Endodermal cell (in vitro differentiated cells): ENCODE measurements at regions not wholly inside any gene's neighbourhood (a gene's known extent, or its start where the extent isn't known, plus 50 kb on each side); places are given as distances from the start of the nearest gene placed in this dataset.

ENCODE experiments used
- DNase-seq: peaks from one replicate; pipeline ENCODE4 v3.0.0-alpha.2; 2017
- H3K27ac ChIP-seq: 2 replicates; pipeline ENCODE4 v1.5.1; 2013; ENCODE audit warnings: mild to moderate bottlenecking, low read depth, low read length, moderate library complexity
- H3K27me3 ChIP-seq: 2 replicates; pipeline ENCODE4 v1.6.1; 2013; ENCODE audit warnings: mild to moderate bottlenecking, low read length, moderate library complexity; ENCODE audit not compliant: insufficient read depth, control insufficient read depth, poor library complexity, severe bottlenecking
- H3K36me3 ChIP-seq: 2 replicates; pipeline ENCODE4 v1.7.0; 2013; ENCODE audit warnings: mild to moderate bottlenecking, low read length, moderate library complexity; ENCODE audit not compliant: control insufficient read depth, insufficient read depth
- H3K4me1 ChIP-seq: one replicate; pipeline ENCODE4 v1.7.0; 2013; ENCODE audit warnings: low read length; ENCODE audit not compliant: control insufficient read depth, insufficient read depth
- H3K4me3 ChIP-seq: 2 replicates; pipeline ENCODE4 v1.5.1; 2013; ENCODE audit warnings: mild to moderate bottlenecking, low read length, moderate library complexity
- H3K9ac ChIP-seq: 2 replicates; pipeline ENCODE4 v1.6.1; 2013; ENCODE audit warnings: mild to moderate bottlenecking, low read length, moderate library complexity; ENCODE audit not compliant: poor library complexity, severe bottlenecking; ENCODE audit errors: extremely low read depth
- H3K9me3 ChIP-seq: 2 replicates; pipeline ENCODE4 v1.6.1; 2013; ENCODE audit warnings: mild to moderate bottlenecking, low read length, moderate library complexity; ENCODE audit not compliant: control insufficient read depth
- H3K27ac Mint-ChIP-seq: 2 replicates; pipeline ENCODE4 v1.8.0; 2020; ENCODE audit warnings: mixed read lengths
- H3K27me3 Mint-ChIP-seq: 2 replicates; pipeline ENCODE4 v1.8.0; 2021; ENCODE audit warnings: mild to moderate bottlenecking, mixed read lengths; ENCODE audit not compliant: insufficient read depth
- H3K36me3 Mint-ChIP-seq: 2 replicates; pipeline ENCODE4 v1.8.0; 2020; ENCODE audit warnings: low read depth, mixed read lengths
- H3K4me1 Mint-ChIP-seq: 2 replicates; pipeline ENCODE4 v1.8.0; 2020; ENCODE audit warnings: mixed read lengths
- H3K4me3 Mint-ChIP-seq: 2 replicates; pipeline ENCODE4 v1.8.0; 2020; ENCODE audit warnings: mild to moderate bottlenecking, moderate library complexity, mixed read lengths
- H3K9me3 Mint-ChIP-seq: 2 replicates; pipeline ENCODE4 v1.8.0; 2020; ENCODE audit warnings: mild to moderate bottlenecking, mixed read lengths
- CTCF ChIP-seq: fragments of 200-600 bp; sonication (generic); conservative IDR thresholded peaks from 2 replicates; pipeline ENCODE4 v1.5.0; 2021; ENCODE audit warnings: antibody characterized with exemption, mild to moderate bottlenecking
- WGBS, 2 experiments: methylation state at CpG; one replicate each; pipeline versions ENCODE4 v1.1.5 to v1.1.7; 2013; ENCODE audit warnings: missing lambda C conversion rate in 2 of 2, mixed read lengths in 1 of 2; ENCODE audit not compliant: insufficient coverage in 1 of 2, insufficient read length in 1 of 2; 5-methylcytosine and 5-hydroxymethylcytosine counted together

GRCh38 chr16:25633549-25633948 is 58.2 kb upstream of the HS3ST4 start:
- no peaks in the 10 kb centered on the region for H3K27me3 Mint-ChIP-seq
- no peak for TF ChIP-seq CTCF
- H3K4me1 Mint-ChIP-seq = no peaks in the 10 kb centered on the region
- H3K9ac ChIP-seq = no peak overlapping the region
- H3K27ac ChIP-seq = no peak overlapping the region
- no peaks in the 10 kb centered on the region for H3K27me3 ChIP-seq
- no peaks in the 10 kb centered on the region for H3K4me1 ChIP-seq
- DNase-seq = peak; percentile 69
- H3K4me3 ChIP-seq = no peak overlapping the region
- no peak overlapping the region for H3K4me3 Mint-ChIP-seq
- peaks cover 4% of the 10 kb centered on the region for H3K9me3 ChIP-seq
- no peaks in the 10 kb centered on the region for H3K36me3 Mint-ChIP-seq
- peaks cover 2% of the 10 kb centered on the region for H3K9me3 Mint-ChIP-seq
- peak overlapping the region; percentile 14 for H3K27ac Mint-ChIP-seq
- H3K36me3 ChIP-seq = no peaks in the 10 kb centered on the region
- 71 to 75% methylated on average over 1 to 2 of the region's 2 CpGs for WGBS, 2 experiments

DNA sequence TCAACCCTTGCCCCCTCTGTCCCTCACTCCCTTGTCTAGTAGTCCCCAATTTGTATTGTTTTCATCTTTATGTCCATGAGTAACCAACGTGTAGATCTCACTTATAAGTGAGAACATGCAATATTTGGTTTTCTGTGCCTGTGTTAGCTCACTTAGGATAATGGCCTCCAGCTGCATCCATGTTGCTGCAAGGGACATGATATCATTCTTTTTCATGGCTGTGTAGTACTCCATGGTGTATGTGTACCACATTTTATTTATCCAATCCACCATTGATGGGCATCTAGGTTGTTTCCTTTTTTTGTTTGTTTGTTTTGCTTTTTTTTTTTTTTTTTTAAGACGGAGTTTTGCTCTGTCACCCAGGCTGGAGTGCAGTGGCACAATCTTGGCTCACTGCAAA is 63.0 kb upstream of the HS3ST4 start:
- no peak overlapping the region for H3K27ac ChIP-seq
- no peaks in the 10 kb centered on the region for H3K4me1 Mint-ChIP-seq
- no peak overlapping the region for H3K27ac Mint-ChIP-seq
- no peaks in the 10 kb centered on the region for H3K36me3 Mint-ChIP-seq
- H3K4me1 ChIP-seq = no peaks in the 10 kb centered on the region
- no peak for DNase-seq
- H3K27me3 ChIP-seq = no peaks in the 10 kb centered on the region
- H3K27me3 Mint-ChIP-seq = no peaks in the 10 kb centered on the region
- H3K4me3 Mint-ChIP-seq = no peak overlapping the region
- no peak for TF ChIP-seq CTCF
- WGBS, 2 experiments = 86 to 89% methylated on average over 1 to 2 of the region's 2 CpGs
- no peak overlapping the region for H3K9ac ChIP-seq
- no peak overlapping the region for H3K4me3 ChIP-seq
- peaks cover 14% of the 10 kb centered on the region for H3K9me3 Mint-ChIP-seq
- peaks cover 4% of the 10 kb centered on the region for H3K9me3 ChIP-seq
- no peaks in the 10 kb centered on the region for H3K36me3 ChIP-seq

- no peak overlapping the region for H3K27ac Mint-ChIP-seq
- DNase-seq = no peak
- H3K36me3 Mint-ChIP-seq = no peaks in the 10 kb centered on the region
- TF ChIP-seq CTCF = no peak
- H3K9me3 Mint-ChIP-seq = peaks cover 14% of the 10 kb centered on the region
- Histone ChIP-seq H3K27me3 (no peaks in the 10 kb centered on the region), H3K9me3 (peaks cover 4% of the 10 kb centered on the region), H3K27ac (no peak overlapping the region), H3K4me3 (no peak overlapping the region), H3K4me1 (no peaks in the 10 kb centered on the region), H3K36me3 (no peaks in the 10 kb centered on the region), H3K9ac (no peak overlapping the region)
- H3K4me3 Mint-ChIP-seq = no peak overlapping the region
- H3K4me1 Mint-ChIP-seq = no peaks in the 10 kb centered on the region
- H3K27me3 Mint-ChIP-seq = no peaks in the 10 kb centered on the region
- WGBS, 2 experiments = 67 to 78% methylated on average over 2 to 3 of the region's 3 CpGs
Measured at GRCh38 chr16:25627641-25628040, 64.1 kb upstream of the HS3ST4 start.
